Endothelial cell of umbilical vein (primary cell): ENCODE measurements at regions not wholly inside any gene's neighbourhood (a gene's known extent, or its start where the extent isn't known, plus 50 kb on each side); places are given as distances from the start of the nearest gene placed in this dataset.

Experiments
- BruUV-seq: library from RNA; stranded (reverse); fragments of 400-500 nt; replicated peaks from 2 replicates; lab custom pipeline; 2021; lab: Mats Ljungman, UMichigan
- CTCF ChIA-PET: fragments of 300-600, 350-600 bp; sonication (Branson Sonifier 250); formaldehyde crosslinking; loops from one replicate; lab custom pipeline; 2021; ENCODE audit warnings: antibody characterized with exemption, inconsistent platforms; lab: Charles Lee
- POLR2A ChIA-PET: fragments of 300-600, 350-600 bp; sonication (Branson Sonifier 250); formaldehyde crosslinking; loops from one replicate; lab custom pipeline; 2021; ENCODE audit warnings: antibody characterized with exemption, inconsistent platforms; lab: Charles Lee
- DNase-seq: peaks from one replicate; pipeline ENCODE4 v3.0.0-alpha.2; 2011; ENCODE audit warnings: low read depth, low spot score
- FAIRE-seq: peaks from 2 replicates; lab custom pipeline; 2011; peaks lifted over from hg19 to GRCh38; lab: Jason Lieb, UNC
- H2AFZ ChIP-seq: 2 replicates; pipeline ENCODE4 v1.6.0; 2012; ENCODE audit warnings: low read depth, low read length, control low read depth, inconsistent platforms
- H3K27ac ChIP-seq: 2 replicates; pipeline ENCODE4 v1.5.1; 2011; ENCODE audit warnings: low read depth, mild to moderate bottlenecking, control low read depth, low read length, moderate library complexity; ENCODE audit not compliant: insufficient read depth
- H3K27me3 ChIP-seq, 2 experiments: 2 replicates each; pipeline versions ENCODE4 v1.6.0 to v1.6.1; 2011; ENCODE audit warnings: low read length in 2 of 2, mixed read lengths in 1 of 2; ENCODE audit not compliant: control insufficient read depth in 2 of 2, insufficient read depth in 2 of 2
- H3K36me3 ChIP-seq, 2 experiments: 2 replicates in 1 of 2; 3 replicates in 1 of 2; pipeline ENCODE4 v1.5.1; 2011; ENCODE audit warnings: low read length in 2 of 2, mild to moderate bottlenecking in 1 of 2, moderate library complexity in 1 of 2; ENCODE audit not compliant: control insufficient read depth in 2 of 2, insufficient read depth in 2 of 2; ENCODE audit errors: extremely low read depth in 1 of 2
- H3K4me1 ChIP-seq: 3 replicates; pipeline ENCODE4 v1.5.1; 2011; ENCODE audit warnings: mild to moderate bottlenecking, low read length; ENCODE audit not compliant: control insufficient read depth, insufficient read depth; ENCODE audit errors: extremely low read depth
- H3K4me2 ChIP-seq: 2 replicates; pipeline ENCODE4 v1.6.1; 2011; ENCODE audit warnings: low read length, control low read depth, mixed read lengths; ENCODE audit not compliant: insufficient read depth
- H3K4me3 ChIP-seq, 3 experiments: fragments of 200-600 bp in 1 of 3; sonication (generic), shearing (Covaris generic) in 1 of 3; replicated peaks in 1 of 3; 2 replicates each; pipeline ENCODE4 v1.5.1; 2011 to 2016; ENCODE audit warnings: control low read depth in 3 of 3, low read length in 3 of 3, mild to moderate bottlenecking in 2 of 3, inconsistent platforms in 1 of 3, low read depth in 1 of 3, moderate library complexity in 1 of 3; ENCODE audit not compliant: insufficient read depth in 1 of 3
- H3K79me2 ChIP-seq: 2 replicates; pipeline ENCODE4 v1.6.0; 2012; ENCODE audit warnings: low read length, inconsistent platforms; ENCODE audit not compliant: control insufficient read depth, insufficient read depth
- H3K9ac ChIP-seq: replicated peaks from 2 replicates; pipeline ENCODE3; 2011; ENCODE audit warnings: low read length, control low read depth; ENCODE audit not compliant: insufficient read depth; ENCODE audit errors: extremely low read depth
- H3K9me1 ChIP-seq: replicated peaks from 3 replicates; pipeline ENCODE4 v1.6.0; 2011; ENCODE audit warnings: mild to moderate bottlenecking, low read length; ENCODE audit not compliant: control insufficient read depth, insufficient read depth; ENCODE audit errors: extremely low read depth
- H3K9me3 ChIP-seq: replicated peaks from 2 replicates; pipeline ENCODE4 v1.5.1; 2012; ENCODE audit warnings: low read length, inconsistent platforms; ENCODE audit not compliant: control insufficient read depth, insufficient read depth
- H4K20me1 ChIP-seq: replicated peaks from 2 replicates; pipeline ENCODE3; 2011; ENCODE audit warnings: mild to moderate bottlenecking, low read length; ENCODE audit not compliant: control insufficient read depth, insufficient read depth; ENCODE audit errors: extremely low read depth
- EZH2 ChIP-seq: IDR thresholded peaks from 2 replicates; pipeline ENCODE4 v1.6.1; 2012; ENCODE audit warnings: borderline replicate concordance, low read depth, mild to moderate bottlenecking, moderate library complexity, low read length, inconsistent platforms; ENCODE audit not compliant: severe bottlenecking
- FOS ChIP-seq: IDR thresholded peaks from 2 replicates; pipeline ENCODE4 v1.6.1; 2011; ENCODE audit warnings: mild to moderate bottlenecking, low read length, moderate library complexity, borderline replicate concordance; ENCODE audit not compliant: insufficient read depth
- GATA2 ChIP-seq: IDR thresholded peaks from 2 replicates; pipeline ENCODE4 v1.7.0; 2011; ENCODE audit warnings: low read depth, mild to moderate bottlenecking, moderate library complexity, mixed read lengths, low read length; ENCODE audit not compliant: insufficient read length, insufficient read depth
- JUN ChIP-seq: IDR thresholded peaks from 2 replicates; pipeline ENCODE4 v1.6.1; 2011; ENCODE audit warnings: borderline replicate concordance, low read depth; ENCODE audit not compliant: insufficient read length, insufficient read depth
- MYC ChIP-seq: IDR thresholded peaks from one replicate; pipeline ENCODE4 v1.6.1; 2011; ENCODE audit warnings: mild to moderate bottlenecking, low read depth, low read length
- POLR2A ChIP-seq: IDR thresholded peaks from 2 replicates; pipeline ENCODE4 v1.6.1; 2012; ENCODE audit warnings: low read depth, mild to moderate bottlenecking, control low read depth, low read length
- POLR2AphosphoS5 ChIP-seq: IDR thresholded peaks from 2 replicates; pipeline ENCODE4 v1.6.1; 2012; ENCODE audit warnings: low read depth, mild to moderate bottlenecking, control low read depth, low read length, moderate library complexity; ENCODE audit not compliant: insufficient read depth
- dilution Hi-C: fragments of 300-500 bp; cut with MboI; formaldehyde crosslinking; loops from one replicate; pipeline ENCODE4 v1.15.0; 2019; ENCODE audit warnings: low sequenced_read_pairs; ENCODE audit not compliant: extremely low pct_ligation_motif_present
- intact Hi-C: fragments of 100-400 bp; cut with micrococcal nuclease; formaldehyde crosslinking; loops from one replicate; pipeline ENCODE4 v1.10.0; 2022
- TF ChIP-seq, protein P1 (sequence below): IDR thresholded peaks from 2 replicates; pipeline ENCODE4 v1.6.1; 2011; ENCODE audit not compliant: insufficient read depth, insufficient read length
- TF ChIP-seq, protein P2 (sequence below), 2 donors: IDR thresholded peaks; 1 replicate in 1 of 2; 2 replicates in 1 of 2; pipeline ENCODE4 v1.5.1; 2011; ENCODE audit warnings: low read length in 2 of 2, mild to moderate bottlenecking in 2 of 2, moderate library complexity in 2 of 2, control low read depth in 1 of 2, inconsistent platforms in 1 of 2, low read depth in 1 of 2; ENCODE audit not compliant: insufficient read depth in 1 of 2; ENCODE audit errors: extremely low read depth in 1 of 2

DNA sequence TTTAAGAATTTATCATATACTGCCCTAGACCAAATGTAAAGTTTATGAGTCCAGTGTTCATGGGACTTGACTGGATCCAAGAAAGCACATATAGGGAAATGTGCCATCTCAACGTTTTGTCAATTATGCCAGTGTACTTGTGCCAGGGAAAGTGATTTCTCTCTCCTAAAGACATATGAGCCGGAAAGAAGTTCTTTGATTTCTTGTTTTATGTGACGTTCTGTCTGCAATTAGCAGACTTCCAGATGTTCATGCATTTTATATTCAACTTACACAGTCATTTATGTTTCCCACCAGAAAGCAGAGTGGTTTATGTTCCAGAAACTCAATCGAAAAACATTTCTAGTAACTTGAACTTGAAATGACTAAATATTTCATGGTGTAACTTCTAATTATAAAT is 203.8 kb downstream of the FAM170A start:
- no peaks in the 10 kb centered on the region for H4K20me1 ChIP-seq
- H3K79me2 ChIP-seq, result no peaks in the 10 kb centered on the region
- intact Hi-C loops, result no loop called here
- no peak overlapping the region for H2AFZ ChIP-seq
- dilution Hi-C loops, result no loop called here
- FAIRE-seq (no peak), DNase-seq (no peak)
- CTCF ChIA-PET, result no interaction called here
- no peaks in the 10 kb centered on the region for H3K9me3 ChIP-seq
- no peak overlapping the region for H3K4me3 ChIP-seq
- H3K27ac ChIP-seq, result no peak overlapping the region
- H3K9me1 ChIP-seq, result no peaks in the 10 kb centered on the region
- no peak overlapping the region for H3K4me2 ChIP-seq
- no peaks in the 10 kb centered on the region for H3K36me3 ChIP-seq
- H3K4me1 ChIP-seq, result no peaks in the 10 kb centered on the region
- H3K27me3 ChIP-seq, result no peaks in the 10 kb centered on the region
- no TSS peak for BruUV-seq
- no peak overlapping the region for H3K9ac ChIP-seq
- POLR2A ChIA-PET, result no interaction called here
- TF ChIP-seq, protein P1, sequence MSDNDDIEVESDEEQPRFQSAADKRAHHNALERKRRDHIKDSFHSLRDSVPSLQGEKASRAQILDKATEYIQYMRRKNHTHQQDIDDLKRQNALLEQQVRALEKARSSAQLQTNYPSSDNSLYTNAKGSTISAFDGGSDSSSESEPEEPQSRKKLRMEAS, result no peak
- TF ChIP-seq FOS, result no peak
- no peak for TF ChIP-seq POLR2AphosphoS5
- no peak for TF ChIP-seq MYC
- TF ChIP-seq JUN, result no peak
- no peak for TF ChIP-seq GATA2
- no peak for TF ChIP-seq EZH2
- TF ChIP-seq, protein P2, sequence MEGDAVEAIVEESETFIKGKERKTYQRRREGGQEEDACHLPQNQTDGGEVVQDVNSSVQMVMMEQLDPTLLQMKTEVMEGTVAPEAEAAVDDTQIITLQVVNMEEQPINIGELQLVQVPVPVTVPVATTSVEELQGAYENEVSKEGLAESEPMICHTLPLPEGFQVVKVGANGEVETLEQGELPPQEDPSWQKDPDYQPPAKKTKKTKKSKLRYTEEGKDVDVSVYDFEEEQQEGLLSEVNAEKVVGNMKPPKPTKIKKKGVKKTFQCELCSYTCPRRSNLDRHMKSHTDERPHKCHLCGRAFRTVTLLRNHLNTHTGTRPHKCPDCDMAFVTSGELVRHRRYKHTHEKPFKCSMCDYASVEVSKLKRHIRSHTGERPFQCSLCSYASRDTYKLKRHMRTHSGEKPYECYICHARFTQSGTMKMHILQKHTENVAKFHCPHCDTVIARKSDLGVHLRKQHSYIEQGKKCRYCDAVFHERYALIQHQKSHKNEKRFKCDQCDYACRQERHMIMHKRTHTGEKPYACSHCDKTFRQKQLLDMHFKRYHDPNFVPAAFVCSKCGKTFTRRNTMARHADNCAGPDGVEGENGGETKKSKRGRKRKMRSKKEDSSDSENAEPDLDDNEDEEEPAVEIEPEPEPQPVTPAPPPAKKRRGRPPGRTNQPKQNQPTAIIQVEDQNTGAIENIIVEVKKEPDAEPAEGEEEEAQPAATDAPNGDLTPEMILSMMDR (IDR thresholded peaks at IDR 0.05; ENCODE audit: extremely low read depth in 1 of 2, insufficient read depth in 1 of 2, low read depth in 1 of 2, low read length in 2 of 2), result no peak
- no peak for TF ChIP-seq POLR2A
